ENCODE measurements at regions not wholly inside any gene's neighbourhood (a gene's known extent, or its start where the extent isn't known, plus 50 kb on each side); places are given as distances from the start of the nearest gene placed in this dataset.
"Not testable (repeated sequence)": the region's sequence is repeated elsewhere in the genome, so short reads cannot be mapped to it uniquely, and the experiment has no call there.

- TF ChIP-seq MAX, CTCF (IDR thresholded peaks at IDR 0.05; ENCODE audit: low read depth, low read length): not testable (repeated sequence)
Observed at GRCh38 chr16:5750439-5750838, 652.8 kb upstream of the EEF2KMT start.
